Brain microvascular endothelial cell (primary cell): ENCODE measurements at regions not wholly inside any gene's neighbourhood (a gene's known extent, or its start where the extent isn't known, plus 50 kb on each side); places are given as distances from the start of the nearest gene placed in this dataset.
A peak's percentile ranks its signal among the peaks of the same experiment; 100 is the strongest.

Experiments used
- DNase-seq: peaks from one replicate; pipeline ENCODE4 v3.0.0-alpha.2; 2020
- H3K27ac ChIP-seq: fragments of 250-450 bp; sonication (Bioruptor Pico); 2 replicates; pipeline ENCODE4 v1.5.1; 2020; ENCODE audit warnings: mild to moderate bottlenecking, moderate library complexity
- H3K27me3 ChIP-seq: fragments of 250-450 bp; sonication (Bioruptor Pico); replicated peaks from 2 replicates; pipeline ENCODE4 v1.5.1; 2020; ENCODE audit warnings: mild to moderate bottlenecking
- H3K36me3 ChIP-seq: fragments of 250-450 bp; sonication (Bioruptor Pico); replicated peaks from 2 replicates; pipeline ENCODE4 v1.5.1; 2020; ENCODE audit warnings: mild to moderate bottlenecking
- H3K4me3 ChIP-seq: 2 replicates; pipeline ENCODE4 v1.5.1; 2011; ENCODE audit warnings: low read depth, mild to moderate bottlenecking, control low read depth, low read length, moderate library complexity
- CTCF ChIP-seq: IDR thresholded peaks from 2 replicates; pipeline ENCODE4 v1.5.1; 2011; ENCODE audit warnings: low read depth, mild to moderate bottlenecking, moderate library complexity, low read length, control low read depth, inconsistent platforms; ENCODE audit errors: missing control alignments
- in situ Hi-C: cut with HindIII; loops from 2 replicates; pipeline ENCODE4 v1.10.0; 2017; ENCODE audit warnings: low sequenced_read_pairs, low pct_ligation_motif_present

- no peak for DNase-seq
- in situ Hi-C loops, result no loop called here
- TF ChIP-seq CTCF, result no peak
Measured at GRCh38 chr7:125871431-125871830, 941.8 kb upstream of the POT1 start.

GRCh38 chr7:125857606-125858005 lies 928.0 kb upstream of the POT1 start:
- TF ChIP-seq CTCF, result no peak
- no peak overlapping the region for H3K4me3 ChIP-seq
- H3K36me3 ChIP-seq, result no peaks in the 10 kb centered on the region
- peak; percentile 74 for DNase-seq
- H3K27me3 ChIP-seq, result no peaks in the 10 kb centered on the region
- no peak overlapping the region for H3K27ac ChIP-seq
- in situ Hi-C loops, result no loop called here

More at GRCh38 chr7:125871431-125871830, 941.8 kb upstream of the POT1 start:
- Histone ChIP-seq H3K4me3 (no peak overlapping the region), H3K36me3 (no peaks in the 10 kb centered on the region), H3K27me3 (no peaks in the 10 kb centered on the region), H3K27ac (no peak overlapping the region)

- no peak overlapping the region for H3K27ac ChIP-seq
- no peak overlapping the region for H3K4me3 ChIP-seq
- TF ChIP-seq CTCF, result no peak
- no peaks in the 10 kb centered on the region for H3K36me3 ChIP-seq
- DNase-seq, result no peak
- no peaks in the 10 kb centered on the region for H3K27me3 ChIP-seq
- in situ Hi-C loops, result no loop called here
Measured at GRCh38 chr7:125848157-125848556, 918.5 kb upstream of the POT1 start.

- Histone ChIP-seq H3K27me3 (no peaks in the 10 kb centered on the region), H3K27ac (no peak overlapping the region), H3K4me3 (no peak overlapping the region), H3K36me3 (no peaks in the 10 kb centered on the region)
- TF ChIP-seq CTCF, result no peak
- in situ Hi-C loops, result no loop called here
- DNase-seq, result no peak
Measured at GRCh38 chr7:125847692-125848091, 918.1 kb upstream of the POT1 start.

GRCh38 chr7:125847055-125847454 lies 917.4 kb upstream of the POT1 start:
- TF ChIP-seq CTCF, result no peak
- no peaks in the 10 kb centered on the region for H3K27me3 ChIP-seq
- in situ Hi-C loops, result no loop called here
- H3K27ac ChIP-seq, result no peak overlapping the region
- no peaks in the 10 kb centered on the region for H3K36me3 ChIP-seq
- H3K4me3 ChIP-seq, result no peak overlapping the region
- no peak for DNase-seq

GRCh38 chr7:125845686-125846085 lies 916.1 kb upstream of the POT1 start:
- Histone ChIP-seq H3K36me3 (no peaks in the 10 kb centered on the region), H3K27ac (no peak overlapping the region), H3K4me3 (no peak overlapping the region), H3K27me3 (no peaks in the 10 kb centered on the region)
- no peak for DNase-seq
- in situ Hi-C loops, result no loop called here
- TF ChIP-seq CTCF, result no peak
